ENCODE measurements at regions not wholly inside any gene's neighbourhood (a gene's known extent, or its start where the extent isn't known, plus 50 kb on each side); places are given as distances from the start of the nearest gene placed in this dataset.

DNA sequence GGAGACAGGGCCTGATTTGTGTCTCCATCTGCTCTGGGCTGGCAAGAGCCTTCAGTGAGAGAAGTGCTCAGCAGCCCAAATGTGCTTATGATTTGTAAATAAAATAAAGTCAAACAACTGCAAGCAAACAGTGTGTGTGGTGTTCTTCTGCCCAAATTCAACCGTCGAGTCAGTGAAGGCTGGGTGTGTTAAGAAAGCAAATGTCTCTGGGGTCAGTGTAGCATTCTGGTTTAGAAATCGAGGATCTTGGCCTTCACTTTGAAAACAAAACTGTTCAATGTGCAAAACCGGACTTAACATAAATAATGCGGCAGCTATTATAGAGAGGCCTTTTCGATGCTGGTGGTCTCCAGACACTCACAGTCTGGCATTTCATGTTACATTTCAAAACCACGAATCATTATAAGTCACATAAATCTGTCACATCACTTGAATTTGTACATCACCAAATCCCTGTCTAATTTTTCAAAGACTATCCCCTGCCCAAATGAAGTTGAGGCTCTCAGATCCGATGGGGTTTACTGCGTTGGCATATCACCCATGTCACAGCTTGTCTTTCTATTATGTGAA lies 158.6 kb upstream of the MYOCD start:
- TF ChIP-seq CTCF (IDR thresholded peaks at IDR 0.05) (no peak), TAF1 (IDR thresholded peaks at IDR 0.05; ENCODE audit: borderline replicate concordance, low read depth, low read length) (no peak), MXI1 (IDR thresholded peaks at IDR 0.05; ENCODE audit: low read depth, low read length) (no peak), REST (IDR thresholded peaks at IDR 0.05; ENCODE audit: low read depth, low read length) (no peak), YY1 (IDR thresholded peaks at IDR 0.05; ENCODE audit: low read depth) (no peak), NFIC (IDR thresholded peaks at IDR 0.05; ENCODE audit: borderline replicate concordance) (no peak), MAX (IDR thresholded peaks at IDR 0.05; ENCODE audit: low read depth) (no peak), RCOR1 (IDR thresholded peaks at IDR 0.05; ENCODE audit: low read length) (no peak)

Data from SK-N-SH (cell line).